ENCODE measurements at regions not wholly inside any gene's neighbourhood (a gene's known extent, or its start where the extent isn't known, plus 50 kb on each side); places are given as distances from the start of the nearest gene placed in this dataset.

GRCh38 chr17:77461277-77462057 lies 320.7 kb downstream of the SEC14L1 start:
- peaks cover 75% of the 10 kb centered on the region for H4K20me1 ChIP-seq (ENCODE audit: insufficient read depth, low read length)
- TF ChIP-seq, protein P1, sequence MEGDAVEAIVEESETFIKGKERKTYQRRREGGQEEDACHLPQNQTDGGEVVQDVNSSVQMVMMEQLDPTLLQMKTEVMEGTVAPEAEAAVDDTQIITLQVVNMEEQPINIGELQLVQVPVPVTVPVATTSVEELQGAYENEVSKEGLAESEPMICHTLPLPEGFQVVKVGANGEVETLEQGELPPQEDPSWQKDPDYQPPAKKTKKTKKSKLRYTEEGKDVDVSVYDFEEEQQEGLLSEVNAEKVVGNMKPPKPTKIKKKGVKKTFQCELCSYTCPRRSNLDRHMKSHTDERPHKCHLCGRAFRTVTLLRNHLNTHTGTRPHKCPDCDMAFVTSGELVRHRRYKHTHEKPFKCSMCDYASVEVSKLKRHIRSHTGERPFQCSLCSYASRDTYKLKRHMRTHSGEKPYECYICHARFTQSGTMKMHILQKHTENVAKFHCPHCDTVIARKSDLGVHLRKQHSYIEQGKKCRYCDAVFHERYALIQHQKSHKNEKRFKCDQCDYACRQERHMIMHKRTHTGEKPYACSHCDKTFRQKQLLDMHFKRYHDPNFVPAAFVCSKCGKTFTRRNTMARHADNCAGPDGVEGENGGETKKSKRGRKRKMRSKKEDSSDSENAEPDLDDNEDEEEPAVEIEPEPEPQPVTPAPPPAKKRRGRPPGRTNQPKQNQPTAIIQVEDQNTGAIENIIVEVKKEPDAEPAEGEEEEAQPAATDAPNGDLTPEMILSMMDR (IDR thresholded peaks at IDR 0.05; ENCODE audit: extremely low read depth, low read depth, low read length): no peak
- peak overlapping the region; percentile 48 for H3K27ac ChIP-seq (ENCODE audit: low read depth, low read length)
- no peaks in the 10 kb centered on the region for H3K9me3 ChIP-seq (ENCODE audit: low read depth, low read length)
- H3K36me3 ChIP-seq (ENCODE audit: insufficient read depth, low read length): peaks cover 11% of the 10 kb centered on the region
- peak; percentile 19 for DNase-seq (ENCODE audit: insufficient read length, low spot score, missing footprints)
- no peak overlapping the region for H3K4me2 ChIP-seq (ENCODE audit: insufficient read depth, low read length)
- no peak overlapping the region for H3K4me3 ChIP-seq (ENCODE audit: insufficient read depth, low read length)
- no peak overlapping the region for H2AFZ ChIP-seq (ENCODE audit: low read length)
- H3K27me3 ChIP-seq (ENCODE audit: insufficient read depth, low read length): no peaks in the 10 kb centered on the region
- peaks cover 94% of the 10 kb centered on the region for H3K79me2 ChIP-seq (ENCODE audit: insufficient read depth, low read length)
- peaks cover 35% of the 10 kb centered on the region for H3K4me1 ChIP-seq (ENCODE audit: insufficient read depth, low read length)

GRCh38 chr17:77462090-77462489 lies 321.3 kb downstream of the SEC14L1 start:
- Histone ChIP-seq H3K9me3 (ENCODE audit: low read depth, low read length) (no peaks in the 10 kb centered on the region), H3K4me1 (ENCODE audit: insufficient read depth, low read length) (peaks cover 35% of the 10 kb centered on the region), H3K79me2 (ENCODE audit: insufficient read depth, low read length) (peaks cover 94% of the 10 kb centered on the region), H3K36me3 (ENCODE audit: insufficient read depth, low read length) (peaks cover 14% of the 10 kb centered on the region), H3K4me3 (ENCODE audit: insufficient read depth, low read length) (no peak overlapping the region), H3K4me2 (ENCODE audit: insufficient read depth, low read length) (no peak overlapping the region), H4K20me1 (ENCODE audit: insufficient read depth, low read length) (peaks cover 78% of the 10 kb centered on the region), H3K27me3 (ENCODE audit: insufficient read depth, low read length) (no peaks in the 10 kb centered on the region), H2AFZ (ENCODE audit: low read length) (no peak overlapping the region), H3K27ac (ENCODE audit: low read depth, low read length) (peak overlapping the region; percentile 48)
- peak; percentile 2 for DNase-seq (ENCODE audit: insufficient read length, low spot score, missing footprints)
- TF ChIP-seq, protein P1 (IDR thresholded peaks at IDR 0.05; ENCODE audit: extremely low read depth, low read depth, low read length): no peak

- peaks cover 14% of the 10 kb centered on the region for H3K36me3 ChIP-seq (ENCODE audit: insufficient read depth, low read length)
- H3K79me2 ChIP-seq (ENCODE audit: insufficient read depth, low read length): peaks cover 94% of the 10 kb centered on the region
- TF ChIP-seq, protein P1 (IDR thresholded peaks at IDR 0.05; ENCODE audit: extremely low read depth, low read depth, low read length): no peak
- H3K4me2 ChIP-seq (ENCODE audit: insufficient read depth, low read length): no peak overlapping the region
- peaks cover 78% of the 10 kb centered on the region for H4K20me1 ChIP-seq (ENCODE audit: insufficient read depth, low read length)
- no peaks in the 10 kb centered on the region for H3K9me3 ChIP-seq (ENCODE audit: low read depth, low read length)
- peaks cover 31% of the 10 kb centered on the region for H3K4me1 ChIP-seq (ENCODE audit: insufficient read depth, low read length)
- H3K27ac ChIP-seq (ENCODE audit: low read depth, low read length): no peak overlapping the region
- peak; percentile 21 for DNase-seq (ENCODE audit: insufficient read length, low spot score, missing footprints)
- H3K27me3 ChIP-seq (ENCODE audit: insufficient read depth, low read length): no peaks in the 10 kb centered on the region
- no peak overlapping the region for H2AFZ ChIP-seq (ENCODE audit: low read length)
- H3K4me3 ChIP-seq (ENCODE audit: insufficient read depth, low read length): no peak overlapping the region
These were observed 322.1 kb downstream of the SEC14L1 start for GRCh38 chr17:77462553-77463497.

DNA sequence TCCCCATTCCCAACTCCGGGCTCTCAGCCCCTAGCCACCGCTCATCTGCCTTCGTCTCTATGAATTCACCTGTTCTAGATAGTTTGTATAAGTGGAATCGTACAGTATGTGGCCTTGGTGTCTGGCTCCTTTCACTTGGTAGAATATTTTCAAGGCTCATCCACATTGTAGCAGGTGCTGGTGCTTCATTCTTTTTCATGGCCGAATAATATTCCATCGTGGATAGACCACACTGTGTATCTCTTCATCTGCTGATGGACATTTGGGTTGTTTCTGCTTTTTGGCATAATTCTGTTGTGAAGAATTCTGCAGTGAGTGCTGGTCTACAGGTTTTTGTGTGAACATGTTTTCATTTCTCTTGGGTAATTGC lies 324.2 kb downstream of the SEC14L1 start:
- Histone ChIP-seq H3K27ac (ENCODE audit: low read depth, low read length) (peak overlapping the region; percentile 63), H3K79me2 (ENCODE audit: insufficient read depth, low read length) (peaks cover 92% of the 10 kb centered on the region), H2AFZ (ENCODE audit: low read length) (no peak overlapping the region), H3K4me1 (ENCODE audit: insufficient read depth, low read length) (peaks cover 22% of the 10 kb centered on the region), H4K20me1 (ENCODE audit: insufficient read depth, low read length) (peaks cover 80% of the 10 kb centered on the region), H3K4me2 (ENCODE audit: insufficient read depth, low read length) (no peak overlapping the region), H3K9me3 (ENCODE audit: low read depth, low read length) (no peaks in the 10 kb centered on the region), H3K4me3 (ENCODE audit: insufficient read depth, low read length) (no peak overlapping the region), H3K27me3 (ENCODE audit: insufficient read depth, low read length) (no peaks in the 10 kb centered on the region), H3K36me3 (ENCODE audit: insufficient read depth, low read length) (peaks cover 20% of the 10 kb centered on the region)
- peak; percentile 32 for DNase-seq (ENCODE audit: insufficient read length, low spot score, missing footprints)
- TF ChIP-seq, protein P1 (IDR thresholded peaks at IDR 0.05; ENCODE audit: extremely low read depth, low read depth, low read length): no peak
